BLaER1 (cell line): ENCODE measurements at regions not wholly inside any gene's neighbourhood (a gene's known extent, or its start where the extent isn't known, plus 50 kb on each side); places are given as distances from the start of the nearest gene placed in this dataset.
"Not testable (repeated sequence)": the region's sequence is repeated elsewhere in the genome, so short reads cannot be mapped to it uniquely, and the experiment has no call there.

Source experiments
- H3K27ac ChIP-seq: shearing (Covaris generic); formaldehyde crosslinking; 2 replicates; pipeline ENCODE4 v1.8.1; 2022
- H3K27me3 ChIP-seq: shearing (Covaris generic); formaldehyde crosslinking; 2 replicates; pipeline ENCODE4 v1.8.1; 2022
- H3K36me3 ChIP-seq: shearing (Covaris generic); formaldehyde crosslinking; 2 replicates; pipeline ENCODE4 v1.8.1; 2022
- H3K4me1 ChIP-seq: shearing (Covaris generic); formaldehyde crosslinking; 2 replicates; pipeline ENCODE4 v1.8.1; 2022
- H3K4me2 ChIP-seq: shearing (Covaris generic); formaldehyde crosslinking; 2 replicates; pipeline ENCODE4 v1.8.1; 2022
- H3K4me3 ChIP-seq: shearing (Covaris generic); formaldehyde crosslinking; 2 replicates; pipeline ENCODE4 v1.8.1; 2022
- H3K9ac ChIP-seq: shearing (Covaris generic); formaldehyde crosslinking; 2 replicates; pipeline ENCODE4 v1.8.1; 2022
- H3K9me3 ChIP-seq: shearing (Covaris generic); formaldehyde crosslinking; 2 replicates; pipeline ENCODE4 v1.8.1; 2022
- H4K20me1 ChIP-seq: shearing (Covaris generic); formaldehyde crosslinking; 2 replicates; pipeline ENCODE4 v1.8.1; 2022
- Cebpa-rat ChIP-seq: shearing (Covaris generic); IDR thresholded peaks from 2 replicates; pipeline ENCODE4 v1.8.1; 2022

- no peaks in the 10 kb centered on the region for H3K27me3 ChIP-seq
- H3K9ac ChIP-seq, result no peak overlapping the region
- H4K20me1 ChIP-seq, result no peaks in the 10 kb centered on the region
- H3K27ac ChIP-seq, result no peak overlapping the region
- H3K4me2 ChIP-seq, result peak overlapping the region; percentile 35
- H3K9me3 ChIP-seq, result no peaks in the 10 kb centered on the region
- H3K36me3 ChIP-seq, result no peaks in the 10 kb centered on the region
- TF ChIP-seq Cebpa-rat, result no peak
- peaks cover 25% of the 10 kb centered on the region for H3K4me1 ChIP-seq
- H3K4me3 ChIP-seq, result no peak overlapping the region
These were observed 131.6 kb upstream of the TOP1 start for GRCh38 chr20:40896814-40897700.

GRCh38 chr20:40899344-40899743, 129.3 kb upstream of the TOP1 start:
- no peak overlapping the region for H3K9ac ChIP-seq
- H3K27ac ChIP-seq, result no peak overlapping the region
- no peak overlapping the region for H3K4me2 ChIP-seq
- H3K4me1 ChIP-seq, result peaks cover 25% of the 10 kb centered on the region
- no peak overlapping the region for H3K4me3 ChIP-seq
- no peaks in the 10 kb centered on the region for H3K27me3 ChIP-seq
- H3K36me3 ChIP-seq, result no peaks in the 10 kb centered on the region
- no peak for TF ChIP-seq Cebpa-rat
- H3K9me3 ChIP-seq, result no peaks in the 10 kb centered on the region
- no peaks in the 10 kb centered on the region for H4K20me1 ChIP-seq

- no peak for TF ChIP-seq Cebpa-rat
- no peak overlapping the region for H3K9ac ChIP-seq
These were observed 127.9 kb upstream of the TOP1 start for GRCh38 chr20:40900666-40901215.

GRCh38 chr20:40902661-40903060, 126.0 kb upstream of the TOP1 start:
- Histone ChIP-seq H3K27ac (no peak overlapping the region), H4K20me1 (no peaks in the 10 kb centered on the region), H3K4me1 (peaks cover under 1% of the 10 kb centered on the region; the same call in 1 of the 2 replicates), H3K27me3 (no peaks in the 10 kb centered on the region), H3K36me3 (no peaks in the 10 kb centered on the region), H3K4me3 (no peak overlapping the region), H3K9me3 (peaks cover 11% of the 10 kb centered on the region; the same call in 1 of the 2 replicates), H3K4me2 (no peak overlapping the region), H3K9ac (no peak overlapping the region)
- TF ChIP-seq Cebpa-rat, result no peak

More at GRCh38 chr20:40900666-40901215, 127.9 kb upstream of the TOP1 start:
- H3K36me3 ChIP-seq, result no peaks in the 10 kb centered on the region
- H3K27me3 ChIP-seq, result no peaks in the 10 kb centered on the region
- no peak overlapping the region for H3K27ac ChIP-seq
- no peak overlapping the region for H3K4me3 ChIP-seq
- no peak overlapping the region for H3K4me2 ChIP-seq
- peaks cover 20% of the 10 kb centered on the region for H3K4me1 ChIP-seq
- no peaks in the 10 kb centered on the region for H4K20me1 ChIP-seq
- H3K9me3 ChIP-seq, result peaks cover 4% of the 10 kb centered on the region; the same call in 1 of the 2 replicates

GRCh38 chr20:40908309-40908708, 120.3 kb upstream of the TOP1 start:
- Histone ChIP-seq H3K4me1 (no peaks in the 10 kb centered on the region), H3K27me3 (no peaks in the 10 kb centered on the region), H3K4me2 (no peak overlapping the region), H3K36me3 (no peaks in the 10 kb centered on the region), H4K20me1 (no peaks in the 10 kb centered on the region), H3K9ac (no peak overlapping the region), H3K9me3 (peaks cover 34% of the 10 kb centered on the region), H3K4me3 (no peak overlapping the region), H3K27ac (no peak overlapping the region)
- no peak for TF ChIP-seq Cebpa-rat

GRCh38 chr20:40909489-40909888, 119.1 kb upstream of the TOP1 start:
- not testable (repeated sequence) for H3K27me3 ChIP-seq

GRCh38 chr20:40910436-40910835, 118.2 kb upstream of the TOP1 start:
- not testable (repeated sequence) for H4K20me1 ChIP-seq, H3K27me3 ChIP-seq, H3K4me2 ChIP-seq, H3K27ac ChIP-seq, H3K4me1 ChIP-seq, H3K4me3 ChIP-seq, H3K36me3 ChIP-seq, H3K9ac ChIP-seq
- H3K9me3 ChIP-seq, result peaks cover 33% of the 10 kb centered on the region

More at GRCh38 chr20:40909489-40909888, 119.1 kb upstream of the TOP1 start:
- H3K9ac ChIP-seq, H3K4me3 ChIP-seq, H3K4me2 ChIP-seq, H3K36me3 ChIP-seq, H4K20me1 ChIP-seq, H3K4me1 ChIP-seq, H3K27ac ChIP-seq: not testable (repeated sequence)
- peaks cover 34% of the 10 kb centered on the region for H3K9me3 ChIP-seq

GRCh38 chr20:40911152-40911551, 117.5 kb upstream of the TOP1 start:
- H4K20me1 ChIP-seq, H3K4me1 ChIP-seq, H3K36me3 ChIP-seq, H3K27me3 ChIP-seq, H3K9ac ChIP-seq, H3K4me2 ChIP-seq, H3K4me3 ChIP-seq, H3K27ac ChIP-seq: not testable (repeated sequence)
- H3K9me3 ChIP-seq, result peaks cover 26% of the 10 kb centered on the region

- Histone ChIP-seq H3K9me3 (peaks cover 24% of the 10 kb centered on the region), H3K4me3 (no peak overlapping the region), H3K27me3 (no peaks in the 10 kb centered on the region), H3K4me1 (no peaks in the 10 kb centered on the region), H4K20me1 (no peaks in the 10 kb centered on the region), H3K36me3 (no peaks in the 10 kb centered on the region), H3K9ac (no peak overlapping the region), H3K4me2 (no peak overlapping the region), H3K27ac (no peak overlapping the region)
- TF ChIP-seq Cebpa-rat, result no peak
These were observed 115.1 kb upstream of the TOP1 start for GRCh38 chr20:40913224-40914185.

GRCh38 chr20:40915756-40916155, 112.9 kb upstream of the TOP1 start:
- H3K4me2 ChIP-seq, result no peak overlapping the region
- TF ChIP-seq Cebpa-rat, result no peak
- H3K4me3 ChIP-seq, result no peak overlapping the region

More at GRCh38 chr20:40915756-40916155, 112.9 kb upstream of the TOP1 start:
- no peaks in the 10 kb centered on the region for H4K20me1 ChIP-seq
- H3K4me1 ChIP-seq, result no peaks in the 10 kb centered on the region
- H3K9ac ChIP-seq, result no peak overlapping the region
- H3K9me3 ChIP-seq, result peaks cover 17% of the 10 kb centered on the region
- H3K36me3 ChIP-seq, result no peaks in the 10 kb centered on the region
- H3K27me3 ChIP-seq, result no peaks in the 10 kb centered on the region
- H3K27ac ChIP-seq, result no peak overlapping the region
